Fibroblast of lung (primary cell): ENCODE measurements at regions not wholly inside any gene's neighbourhood (a gene's known extent, or its start where the extent isn't known, plus 50 kb on each side); places are given as distances from the start of the nearest gene placed in this dataset.

Experiments
- DNase-seq, 2 donors: peaks; one replicate each; pipeline versions ENCODE4 v3.0.0 to v3.0.0-alpha.2; 2010; ENCODE audit warnings: low read depth in 2 of 2
- H2AFZ ChIP-seq: 2 replicates; pipeline ENCODE4 v1.5.1; 2012; ENCODE audit warnings: low read length, control low read depth, inconsistent platforms
- H3K27ac ChIP-seq: 2 replicates; pipeline ENCODE4 v1.5.1; 2011; ENCODE audit warnings: low read length, control low read depth; ENCODE audit not compliant: insufficient read depth
- H3K27me3 ChIP-seq: 2 replicates; pipeline ENCODE4 v1.5.1; 2011; ENCODE audit warnings: mild to moderate bottlenecking, low read length; ENCODE audit not compliant: control insufficient read depth, insufficient read depth
- H3K36me3 ChIP-seq: 2 replicates; pipeline ENCODE4 v1.5.1; 2011; ENCODE audit warnings: low read length; ENCODE audit not compliant: control insufficient read depth, insufficient read depth
- H3K4me1 ChIP-seq: 2 replicates; pipeline ENCODE4 v1.5.1; 2011; ENCODE audit warnings: low read length; ENCODE audit not compliant: control insufficient read depth, insufficient read depth; ENCODE audit errors: extremely low read depth
- H3K4me2 ChIP-seq: 2 replicates; pipeline ENCODE4 v1.5.1; 2011; ENCODE audit warnings: low read length, control low read depth; ENCODE audit not compliant: insufficient read depth; ENCODE audit errors: extremely low read depth
- H3K4me3 ChIP-seq, 4 experiments: fragments of 200-600 bp in 1 of 4; sonication (generic) in 1 of 4; replicated peaks in 1 of 4; 2 replicates each; pipeline ENCODE4 v1.5.1; 2011 to 2016; ENCODE audit warnings: low read length in 4 of 4, low read depth in 3 of 4, mild to moderate bottlenecking in 3 of 4, control low read depth in 2 of 4, inconsistent platforms in 1 of 4, mixed read lengths in 1 of 4; ENCODE audit not compliant: insufficient read depth in 1 of 4; ENCODE audit errors: control extremely low read depth in 1 of 4
- H3K79me2 ChIP-seq: 2 replicates; pipeline ENCODE4 v1.5.1; 2012; ENCODE audit warnings: mild to moderate bottlenecking, low read length, inconsistent platforms; ENCODE audit not compliant: control insufficient read depth, insufficient read depth
- H3K9ac ChIP-seq: 2 replicates; pipeline ENCODE4 v1.5.1; 2011; ENCODE audit warnings: mild to moderate bottlenecking, low read length, control low read depth; ENCODE audit not compliant: insufficient read depth
- H3K9me3 ChIP-seq: 2 replicates; pipeline ENCODE4 v1.5.1; 2012; ENCODE audit warnings: low read depth, low read length; ENCODE audit not compliant: control insufficient read depth, insufficient read depth
- H4K20me1 ChIP-seq: 2 replicates; pipeline ENCODE4 v1.5.1; 2011; ENCODE audit warnings: low read length; ENCODE audit not compliant: control insufficient read depth, insufficient read depth; ENCODE audit errors: extremely low read depth
- EZH2 ChIP-seq: IDR thresholded peaks from 2 replicates; pipeline ENCODE4 v1.5.1; 2012; ENCODE audit warnings: low read length, control low read depth, mild to moderate bottlenecking; ENCODE audit errors: missing control alignments
- TF ChIP-seq, protein P1 (sequence below), 2 donors: IDR thresholded peaks in 1 of 2; conservative IDR thresholded peaks in 1 of 2; 1 replicate in 1 of 2; 2 replicates in 1 of 2; pipeline ENCODE4 v1.5.1; 2011 to 2012; ENCODE audit warnings: low read length in 2 of 2, control low read depth in 1 of 2, inconsistent platforms in 1 of 2, low read depth in 1 of 2, mild to moderate bottlenecking in 1 of 2

DNA sequence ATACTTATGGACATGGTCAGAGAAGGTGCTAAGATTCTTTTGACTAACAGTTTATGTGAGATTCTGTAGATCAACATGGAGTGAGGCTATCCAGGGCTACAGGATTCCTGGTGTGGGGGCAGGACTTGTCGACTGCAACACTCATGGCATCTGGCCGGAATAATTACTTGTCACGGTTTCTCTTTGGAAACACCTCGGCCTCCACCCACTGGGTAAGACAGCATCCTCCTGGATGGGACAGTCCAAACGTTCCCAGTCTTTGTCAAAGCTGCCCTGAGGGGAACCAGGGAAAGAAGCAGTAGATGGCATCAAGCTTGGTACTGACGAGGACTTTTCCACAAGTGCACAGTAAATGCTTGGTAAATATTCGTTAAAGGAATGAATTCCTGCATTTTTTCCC, 762.8 kb downstream of the BRD1 start:
- Histone ChIP-seq H3K27me3 (no peaks in the 10 kb centered on the region), H2AFZ (no peak overlapping the region), H3K79me2 (no peaks in the 10 kb centered on the region), H4K20me1 (no peaks in the 10 kb centered on the region), H3K9ac (no peak overlapping the region), H3K4me3 (no peak overlapping the region), H3K27ac (no peak overlapping the region), H3K4me2 (no peak overlapping the region), H3K36me3 (no peaks in the 10 kb centered on the region), H3K9me3 (no peaks in the 10 kb centered on the region), H3K4me1 (no peaks in the 10 kb centered on the region)
- no peak for DNase-seq
- TF ChIP-seq, protein P1, sequence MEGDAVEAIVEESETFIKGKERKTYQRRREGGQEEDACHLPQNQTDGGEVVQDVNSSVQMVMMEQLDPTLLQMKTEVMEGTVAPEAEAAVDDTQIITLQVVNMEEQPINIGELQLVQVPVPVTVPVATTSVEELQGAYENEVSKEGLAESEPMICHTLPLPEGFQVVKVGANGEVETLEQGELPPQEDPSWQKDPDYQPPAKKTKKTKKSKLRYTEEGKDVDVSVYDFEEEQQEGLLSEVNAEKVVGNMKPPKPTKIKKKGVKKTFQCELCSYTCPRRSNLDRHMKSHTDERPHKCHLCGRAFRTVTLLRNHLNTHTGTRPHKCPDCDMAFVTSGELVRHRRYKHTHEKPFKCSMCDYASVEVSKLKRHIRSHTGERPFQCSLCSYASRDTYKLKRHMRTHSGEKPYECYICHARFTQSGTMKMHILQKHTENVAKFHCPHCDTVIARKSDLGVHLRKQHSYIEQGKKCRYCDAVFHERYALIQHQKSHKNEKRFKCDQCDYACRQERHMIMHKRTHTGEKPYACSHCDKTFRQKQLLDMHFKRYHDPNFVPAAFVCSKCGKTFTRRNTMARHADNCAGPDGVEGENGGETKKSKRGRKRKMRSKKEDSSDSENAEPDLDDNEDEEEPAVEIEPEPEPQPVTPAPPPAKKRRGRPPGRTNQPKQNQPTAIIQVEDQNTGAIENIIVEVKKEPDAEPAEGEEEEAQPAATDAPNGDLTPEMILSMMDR (conservative IDR thresholded peaks at IDR 0.05 in 1 of 2, IDR thresholded peaks at IDR 0.05 in 1 of 2; ENCODE audit: low read depth in 1 of 2, low read length in 2 of 2) = no peak
- no peak for TF ChIP-seq EZH2

DNA sequence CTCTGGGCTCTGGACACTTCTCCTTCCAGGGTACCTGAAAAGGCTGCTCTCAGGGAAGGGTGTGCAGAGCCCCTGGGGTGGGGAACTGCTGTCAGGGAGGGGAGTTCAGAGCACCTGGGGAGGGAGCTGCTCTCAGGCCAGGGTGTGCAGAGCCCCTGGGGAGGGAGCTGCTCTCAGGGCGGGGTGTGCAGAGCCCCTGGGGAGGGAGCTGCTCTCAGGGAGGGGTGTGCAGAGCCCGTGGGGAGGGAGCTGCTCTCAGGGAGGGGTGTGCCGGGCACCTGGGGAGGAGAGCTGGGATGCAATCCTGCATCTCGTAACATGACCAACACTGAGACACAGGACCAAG, 764.2 kb downstream of the BRD1 start:
- Histone ChIP-seq H3K9me3 (no peaks in the 10 kb centered on the region), H3K79me2 (no peaks in the 10 kb centered on the region), H2AFZ (no peak overlapping the region), H3K9ac (no peak overlapping the region), H3K4me3 (no peak overlapping the region), H3K4me1 (no peaks in the 10 kb centered on the region), H3K36me3 (no peaks in the 10 kb centered on the region), H3K27me3 (no peaks in the 10 kb centered on the region), H4K20me1 (no peaks in the 10 kb centered on the region), H3K4me2 (no peak overlapping the region), H3K27ac (no peak overlapping the region)
- no peak for TF ChIP-seq EZH2
- TF ChIP-seq, protein P1 (conservative IDR thresholded peaks at IDR 0.05 in 1 of 2, IDR thresholded peaks at IDR 0.05 in 1 of 2; ENCODE audit: low read depth in 1 of 2, low read length in 2 of 2) = no peak
- no peak for DNase-seq

DNA sequence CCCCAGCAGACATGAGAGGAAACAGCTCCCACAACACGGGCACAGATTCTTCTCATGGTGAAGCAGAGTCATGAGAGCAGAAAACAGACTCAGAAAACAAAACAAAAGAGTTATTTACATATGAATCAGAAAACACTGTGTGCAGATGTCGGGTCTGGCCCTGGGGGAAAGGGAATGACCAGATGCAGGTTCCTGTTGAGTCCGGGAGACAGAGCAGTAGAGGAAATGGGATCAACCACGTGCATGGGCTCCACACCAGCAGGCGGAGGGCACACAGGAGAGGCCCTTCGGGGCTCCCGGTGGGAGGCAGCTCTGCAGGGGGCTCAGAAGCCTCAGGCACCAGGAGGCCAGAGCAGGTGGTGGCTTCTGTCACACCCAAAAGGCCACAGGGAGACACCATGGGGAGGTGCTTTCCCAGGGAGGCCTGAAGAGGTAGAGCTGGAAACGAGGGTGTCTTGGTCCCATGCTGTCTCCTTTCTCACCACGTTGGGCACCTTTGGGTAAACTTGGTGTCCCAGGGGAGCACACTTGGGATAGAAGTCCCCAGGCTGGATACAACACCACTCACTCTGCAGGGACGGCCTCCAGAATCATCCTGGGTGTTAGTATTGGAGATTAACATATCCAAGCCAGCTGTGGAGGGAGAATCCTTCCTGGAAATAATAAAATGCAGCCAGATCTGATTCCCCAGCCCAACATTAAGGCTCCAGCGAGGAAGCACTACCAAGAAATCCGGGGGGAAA, 764.7 kb downstream of the BRD1 start:
- Histone ChIP-seq H3K4me1 (no peaks in the 10 kb centered on the region), H3K9me3 (no peaks in the 10 kb centered on the region), H3K4me3 (no peak overlapping the region), H4K20me1 (no peaks in the 10 kb centered on the region), H2AFZ (no peak overlapping the region), H3K27me3 (no peaks in the 10 kb centered on the region), H3K36me3 (no peaks in the 10 kb centered on the region), H3K79me2 (no peaks in the 10 kb centered on the region), H3K9ac (no peak overlapping the region), H3K27ac (no peak overlapping the region), H3K4me2 (no peak overlapping the region)
- DNase-seq = no peak
- TF ChIP-seq EZH2 = no peak
- TF ChIP-seq, protein P1 (conservative IDR thresholded peaks at IDR 0.05 in 1 of 2, IDR thresholded peaks at IDR 0.05 in 1 of 2; ENCODE audit: low read depth in 1 of 2, low read length in 2 of 2) = no peak
